ENCODE measurements at regions not wholly inside any gene's neighbourhood (a gene's known extent, or its start where the extent isn't known, plus 50 kb on each side); places are given as distances from the start of the nearest gene placed in this dataset.
A peak's percentile ranks its signal among the peaks of the same experiment; 100 is the strongest.
"Not testable (repeated sequence)": the region's sequence is repeated elsewhere in the genome, so short reads cannot be mapped to it uniquely, and the experiment has no call there.

DNA sequence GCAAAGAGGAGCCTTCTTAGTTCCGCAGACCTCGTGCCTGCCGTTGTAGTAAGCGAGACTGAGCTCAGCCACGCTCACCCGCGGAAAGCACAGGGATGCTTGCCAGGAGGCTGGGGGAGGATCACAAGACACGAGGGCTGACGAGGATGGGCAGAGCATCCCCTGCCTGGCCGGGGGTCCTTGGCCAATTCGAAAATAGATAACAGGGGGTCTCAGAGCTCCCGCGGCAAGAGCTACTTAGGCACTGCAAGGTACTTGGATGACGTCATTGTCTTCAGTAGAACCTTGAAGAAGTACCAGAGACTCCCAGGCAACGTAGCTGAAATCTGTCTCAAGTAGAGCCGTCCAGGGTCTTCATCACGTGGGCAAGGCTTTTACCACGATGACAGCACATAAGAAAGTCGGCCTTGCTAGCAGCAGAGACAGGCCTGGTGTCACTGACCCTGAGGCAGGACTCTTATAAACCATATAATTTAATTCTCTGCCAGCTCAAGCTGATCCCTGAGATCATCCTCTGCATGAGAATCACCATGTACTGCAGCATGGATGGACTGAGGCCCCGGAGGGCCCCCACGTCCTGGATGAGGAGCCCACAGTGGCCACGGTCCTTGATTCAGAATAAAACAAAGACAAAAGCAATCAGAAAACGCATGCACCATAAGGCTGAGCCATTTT, 81.9 kb downstream of the TMEM18 start:
- no peak for DNase-seq

GRCh38 chr2:594297-594949, 82.8 kb downstream of the TMEM18 start:
- no peak for DNase-seq

DNA sequence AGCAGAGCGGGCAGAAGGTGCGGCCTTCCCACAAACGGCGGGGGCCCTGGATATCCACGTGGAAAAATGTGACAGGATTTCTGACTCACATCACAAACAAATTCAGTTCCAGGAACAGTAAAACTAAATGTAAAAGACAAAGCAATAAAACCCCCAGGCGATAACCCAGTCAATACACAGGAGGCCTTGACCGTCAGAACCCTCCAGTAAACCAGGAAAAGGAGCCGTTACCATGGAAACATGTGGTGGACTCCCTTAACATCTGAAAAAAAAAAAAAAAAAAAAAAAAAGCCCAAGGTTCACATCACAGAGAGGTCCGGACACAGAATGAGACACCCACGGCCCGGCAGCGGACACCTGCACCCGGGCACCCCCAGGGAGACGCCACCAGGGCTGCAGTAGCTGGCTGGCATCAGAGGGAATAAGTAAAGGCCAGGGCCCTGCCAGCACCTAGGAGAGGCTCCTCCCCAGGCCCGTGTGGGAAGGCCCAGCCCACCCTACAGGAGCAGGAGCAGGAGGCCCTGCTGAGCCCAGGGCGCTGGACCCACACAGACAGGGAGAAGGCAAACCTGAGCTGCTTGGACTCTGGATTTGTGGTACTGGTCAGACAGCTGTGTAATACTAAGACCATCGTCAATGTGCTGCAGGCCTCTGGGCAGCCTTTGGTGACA, 83.7 kb downstream of the TMEM18 start:
- no peak for DNase-seq

DNA sequence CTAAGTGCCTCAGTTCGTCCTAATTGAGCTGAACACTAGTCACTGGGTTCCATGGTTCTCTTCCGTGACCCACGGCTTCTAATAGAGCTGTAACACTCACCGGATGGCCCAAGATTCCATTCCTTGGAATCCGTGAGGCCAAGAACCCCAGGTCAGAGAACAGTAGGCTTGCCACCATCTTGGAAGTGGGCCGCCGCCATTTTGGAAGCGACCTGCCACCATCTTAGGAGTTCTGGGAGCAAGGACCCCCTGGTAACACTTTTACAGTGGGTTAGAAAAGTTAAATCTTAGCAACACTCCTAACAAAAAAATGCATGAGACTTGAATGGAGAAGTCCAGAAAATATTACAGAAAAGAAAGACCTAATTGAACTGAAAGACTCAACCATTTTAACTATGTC, 84.5 kb downstream of the TMEM18 start:
- DNase-seq = no peak

GRCh38 chr2:590214-591175, 86.7 kb downstream of the TMEM18 start:
- DNase-seq = no peak

GRCh38 chr2:589281-590130, 87.7 kb downstream of the TMEM18 start:
- no peak for DNase-seq

DNA sequence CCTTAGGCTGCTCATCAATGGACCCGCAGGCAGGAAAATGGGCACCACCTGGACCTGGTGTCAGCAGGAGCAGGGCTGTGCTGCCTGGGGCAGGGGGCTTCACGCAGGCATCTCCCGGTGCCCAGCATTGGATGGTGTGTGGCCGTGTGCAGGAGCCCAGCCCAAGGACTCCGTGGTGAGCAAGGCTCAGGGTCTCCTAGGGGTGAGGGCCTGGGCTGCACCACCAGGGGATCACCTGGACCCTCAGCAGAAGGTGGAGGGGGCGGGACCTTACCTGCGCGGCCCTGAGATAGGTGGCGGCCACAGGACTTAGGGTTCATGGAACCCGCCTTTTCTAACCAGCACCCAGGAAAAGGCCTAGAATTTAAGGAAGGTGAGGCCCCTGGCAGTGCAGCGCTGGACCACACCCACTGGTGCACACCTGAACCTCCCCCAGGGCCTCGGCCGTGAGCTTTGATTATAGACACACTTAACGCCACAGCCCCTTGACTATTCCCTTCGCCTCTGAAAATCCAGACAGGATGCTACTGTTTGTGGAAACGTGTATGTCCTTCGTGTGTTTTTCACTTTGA, 89.0 kb downstream of the TMEM18 start:
- DNase-seq = no peak

DNA sequence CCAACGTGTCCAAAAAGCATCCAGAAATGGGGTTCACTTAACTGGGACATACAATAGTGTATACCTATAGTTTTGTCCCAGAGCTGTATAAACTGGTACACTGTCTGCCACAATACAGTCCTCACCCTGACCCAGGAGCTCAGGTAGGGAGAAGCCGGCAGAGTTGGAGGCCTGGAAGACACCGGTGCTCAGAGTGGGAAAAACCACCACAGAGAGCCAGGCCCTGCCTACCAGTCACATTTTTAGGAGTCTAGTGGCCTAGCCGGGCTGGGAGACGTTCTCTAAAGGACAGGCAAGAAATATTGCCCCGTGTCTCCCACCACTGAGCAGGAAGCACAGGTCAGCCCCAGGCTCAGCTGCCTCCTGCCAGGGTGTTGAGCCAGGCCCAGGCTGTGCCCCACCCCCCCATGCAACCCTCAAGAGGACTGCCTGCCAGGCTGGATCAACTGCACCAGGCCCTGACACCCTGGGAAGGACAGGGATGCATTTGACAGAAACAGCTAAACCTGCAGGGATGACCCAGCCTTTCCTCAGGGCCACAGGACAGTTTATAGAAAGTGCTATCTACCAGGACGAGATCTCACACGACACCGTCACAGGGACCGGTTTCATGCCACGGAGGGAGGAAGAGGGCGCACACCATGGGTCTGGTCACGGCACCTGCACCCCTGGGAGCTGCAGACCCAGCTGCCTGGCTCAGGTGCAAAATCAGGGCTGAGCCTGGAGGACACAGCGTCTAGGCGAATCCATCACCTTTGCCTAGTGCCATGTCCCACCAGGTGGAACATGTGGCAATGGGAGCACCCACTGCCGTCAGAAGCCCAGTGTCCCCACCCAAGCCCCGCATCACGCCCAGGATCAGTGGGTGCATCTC, 89.9 kb downstream of the TMEM18 start:
- DNase-seq = no peak

GRCh38 chr2:586641-587076, 90.5 kb downstream of the TMEM18 start:
- DNase-seq = no peak

GRCh38 chr2:584863-585823, 92.1 kb downstream of the TMEM18 start:
- DNase-seq = no peak

GRCh38 chr2:583666-584065, 93.5 kb downstream of the TMEM18 start:
- DNase-seq = no peak

DNA sequence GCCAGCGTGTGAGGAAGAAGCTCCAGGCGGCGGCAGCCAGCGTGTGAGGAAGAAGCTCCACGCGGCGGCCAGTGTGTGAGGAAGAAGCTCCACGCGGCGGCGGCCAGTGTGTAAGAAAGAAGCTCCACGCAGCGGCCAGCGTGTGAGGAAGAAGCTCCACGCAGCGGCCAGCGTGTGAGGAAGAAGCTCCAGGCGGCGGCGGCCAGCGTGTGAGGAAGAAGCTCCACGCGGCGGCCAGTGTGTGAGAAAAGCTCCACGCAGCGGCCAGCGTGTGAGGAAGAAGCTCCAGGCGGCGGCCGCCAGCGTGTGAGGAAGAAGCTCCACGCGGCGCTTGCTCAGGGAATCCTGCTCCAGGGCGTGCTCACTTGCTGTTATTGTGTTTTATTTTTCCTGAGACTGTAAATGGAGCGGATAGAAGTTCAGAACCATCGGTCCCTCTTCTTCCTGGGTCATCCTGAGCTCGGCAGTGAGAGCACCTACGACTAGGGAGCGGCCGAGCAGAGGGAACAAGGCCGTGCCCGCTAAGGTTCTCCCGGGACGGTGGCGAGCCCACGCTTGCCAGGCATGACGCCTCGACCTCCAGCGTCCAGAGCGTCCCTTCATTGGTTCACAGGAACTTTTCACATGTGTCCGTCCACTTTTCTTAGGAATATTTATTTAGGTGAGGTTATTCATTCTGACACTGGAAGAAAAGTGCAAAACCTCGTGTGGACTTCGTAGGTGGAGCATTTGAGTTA, 94.2 kb downstream of the TMEM18 start:
- DNase-seq = no peak

- DNase-seq = not testable (repeated sequence)
These were observed 94.9 kb downstream of the TMEM18 start for GRCh38 chr2:582289-582688.

DNA sequence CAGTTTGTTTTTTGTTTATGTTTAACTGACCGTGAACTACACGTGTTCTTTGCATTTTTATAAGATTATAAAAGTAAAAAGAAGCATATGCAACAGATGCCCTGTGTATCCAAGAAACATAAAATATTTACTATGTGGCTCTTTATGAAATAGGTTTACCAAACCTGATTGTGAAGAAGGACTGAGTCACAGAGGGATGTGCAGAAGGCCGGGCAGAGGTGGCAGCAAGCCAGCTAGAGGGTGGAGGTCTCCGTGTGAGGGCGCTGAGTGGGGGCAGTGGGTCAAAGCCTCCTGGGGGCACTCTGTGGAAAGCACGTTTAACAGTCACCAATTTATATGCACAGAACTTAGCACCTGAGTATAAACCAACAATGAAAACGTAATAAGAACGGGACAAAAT, 97.2 kb downstream of the TMEM18 start:
- DNase-seq = no peak

- peak; percentile 19 to 79 for DNase-seq
These were observed 97.8 kb downstream of the TMEM18 start for GRCh38 chr2:579351-579886.

DNA sequence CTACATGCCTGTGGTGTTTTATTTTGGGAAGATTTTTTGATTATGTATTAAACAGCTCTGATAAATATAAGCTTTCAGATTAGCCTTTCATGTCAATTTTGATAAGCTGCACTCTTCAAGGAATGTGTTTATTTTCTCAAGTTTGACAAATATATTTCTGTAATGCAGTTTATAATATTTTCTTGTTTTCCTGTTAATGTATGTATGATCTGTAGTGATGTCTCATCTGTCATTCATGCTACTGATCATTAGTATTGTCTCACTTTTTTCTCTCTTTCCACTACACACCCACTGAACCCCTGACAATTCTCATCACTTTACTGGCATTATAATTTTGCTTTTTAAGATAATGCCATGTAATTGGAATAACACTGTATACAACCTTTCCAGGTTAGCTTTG, 100.9 kb downstream of the TMEM18 start:
- DNase-seq = no peak

GRCh38 chr2:575727-576236, 101.4 kb downstream of the TMEM18 start:
- DNase-seq = no peak
